Panc1 (cell line): ENCODE measurements at regions not wholly inside any gene's neighbourhood (a gene's known extent, or its start where the extent isn't known, plus 50 kb on each side); places are given as distances from the start of the nearest gene placed in this dataset.

ENCODE experiments used
- ATAC-seq: fragments of 200-7000 bp; cut with Tn5 transposase; 2 replicates; pipeline ENCODE4 v1.9.1; 2020; ENCODE audit warnings: mild to moderate bottlenecking, moderate library complexity
- BruUV-seq: library from RNA; stranded (reverse); fragments of 400-500 nt; replicated peaks from 2 replicates; lab custom pipeline; 2021; lab: Mats Ljungman, UMichigan
- CTCF ChIA-PET: fragments of 300-600 bp; sonication (Branson Sonifier 250); formaldehyde crosslinking; loops from one replicate; lab custom pipeline; 2022; ENCODE audit warnings: antibody characterized with exemption; lab: Charles Lee
- POLR2A ChIA-PET: fragments of 300-600 bp; sonication (Branson Sonifier 250); formaldehyde crosslinking; loops from one replicate; lab custom pipeline; 2022; ENCODE audit warnings: antibody characterized with exemption; lab: Charles Lee
- DNase-seq: peaks from one replicate; pipeline ENCODE4 v3.0.0-alpha.2; 2010; ENCODE audit warnings: low read depth, low spot score
- H3K27ac ChIP-seq: 2 replicates; pipeline ENCODE4 v1.5.1; 2011; ENCODE audit warnings: mild to moderate bottlenecking, low read length, inconsistent platforms
- H3K27me3 ChIP-seq: fragments of 200-500 bp; sonication (Bioruptor generic); 2 replicates; pipeline ENCODE4 v1.6.0; 2014; ENCODE audit warnings: low read length, inconsistent platforms; ENCODE audit not compliant: control insufficient read depth, insufficient read depth
- H3K36me3 ChIP-seq: fragments of 200-500 bp; sonication (Bioruptor generic); 2 replicates; pipeline ENCODE4 v1.5.1; 2014; ENCODE audit warnings: inconsistent platforms, mild to moderate bottlenecking, low read length, moderate library complexity; ENCODE audit not compliant: control insufficient read depth, insufficient read depth
- H3K4me1 ChIP-seq: 2 replicates; pipeline ENCODE4 v1.5.1; 2011; ENCODE audit warnings: inconsistent platforms, mild to moderate bottlenecking, low read length, moderate library complexity; ENCODE audit not compliant: control insufficient read depth, insufficient read depth
- H3K4me3 ChIP-seq, 2 experiments: 2 replicates each; pipeline ENCODE4 v1.5.1; 2011 to 2012; ENCODE audit warnings: low read depth in 2 of 2, low read length in 2 of 2, mild to moderate bottlenecking in 2 of 2, inconsistent platforms in 1 of 2, moderate library complexity in 1 of 2
- H3K9me3 ChIP-seq: fragments of 200-500 bp; sonication (Bioruptor generic); 2 replicates; pipeline ENCODE4 v1.5.1; 2014; ENCODE audit warnings: low read depth, mild to moderate bottlenecking, inconsistent platforms, low read length, moderate library complexity; ENCODE audit not compliant: control insufficient read depth, insufficient read depth
- POLR2AphosphoS5 ChIP-seq: IDR thresholded peaks from 2 replicates; pipeline ENCODE4 v1.6.1; 2012; ENCODE audit warnings: mild to moderate bottlenecking, low read depth, low read length, moderate library complexity
- SIN3A ChIP-seq: IDR thresholded peaks from 2 replicates; pipeline ENCODE4 v1.6.1; 2012; ENCODE audit warnings: low read depth, mild to moderate bottlenecking, low read length, moderate library complexity, borderline replicate concordance; ENCODE audit not compliant: insufficient read depth
- TCF7L2 ChIP-seq: IDR thresholded peaks from 2 replicates; pipeline ENCODE4 v1.6.1; 2011; ENCODE audit warnings: mild to moderate bottlenecking, low read depth, low read length, inconsistent platforms
- in situ Hi-C: cut with HindIII; loops from 2 replicates; pipeline ENCODE4 v1.10.0; 2016; ENCODE audit warnings: low sequenced_read_pairs, low pct_unique_long_range_greater_than_20kb
- intact Hi-C: fragments of 100-400 bp; cut with micrococcal nuclease; formaldehyde crosslinking; loops from one replicate; pipeline ENCODE4 v1.10.0; 2022; ENCODE audit not compliant: unreplicated experiment
- TF ChIP-seq, protein P1 (sequence below), 2 experiments: IDR thresholded peaks; 2 replicates each; pipeline ENCODE4 v1.6.1; 2011 to 2012; ENCODE audit warnings: low read depth in 2 of 2, control low read depth in 1 of 2, low read length in 1 of 2, mild to moderate bottlenecking in 1 of 2, moderate library complexity in 1 of 2; ENCODE audit not compliant: insufficient read depth in 1 of 2
- TF ChIP-seq, protein P2 (sequence below): fragments of 450-650 bp; IDR thresholded peaks from 2 replicates; pipeline ENCODE4 v1.5.1; 2017; ENCODE audit warnings: mild to moderate bottlenecking

DNA sequence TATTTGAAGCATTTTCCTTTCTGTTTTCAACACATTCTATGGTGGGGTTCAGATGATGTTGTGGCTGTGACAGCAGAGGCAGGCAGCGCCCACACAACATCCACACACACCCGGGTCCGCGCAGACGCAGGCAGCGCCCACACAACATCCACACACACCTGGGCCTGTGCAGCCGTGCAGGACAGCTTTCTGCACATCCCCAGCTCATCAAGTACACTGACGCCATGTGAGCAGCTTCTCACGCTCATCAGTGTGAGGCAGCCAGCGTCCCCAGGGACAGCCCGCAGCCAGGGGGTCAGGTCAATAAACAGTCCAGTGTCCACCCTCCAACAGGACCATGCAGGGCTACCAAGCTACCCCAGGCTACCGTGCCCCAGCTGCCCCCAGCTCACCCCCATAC, 272.8 kb upstream of the TCERG1L start:
- ChIA-PET CTCF (no interaction called here), POLR2A (no interaction called here)
- H3K9me3 ChIP-seq: no peaks in the 10 kb centered on the region
- TF ChIP-seq, protein P1, sequence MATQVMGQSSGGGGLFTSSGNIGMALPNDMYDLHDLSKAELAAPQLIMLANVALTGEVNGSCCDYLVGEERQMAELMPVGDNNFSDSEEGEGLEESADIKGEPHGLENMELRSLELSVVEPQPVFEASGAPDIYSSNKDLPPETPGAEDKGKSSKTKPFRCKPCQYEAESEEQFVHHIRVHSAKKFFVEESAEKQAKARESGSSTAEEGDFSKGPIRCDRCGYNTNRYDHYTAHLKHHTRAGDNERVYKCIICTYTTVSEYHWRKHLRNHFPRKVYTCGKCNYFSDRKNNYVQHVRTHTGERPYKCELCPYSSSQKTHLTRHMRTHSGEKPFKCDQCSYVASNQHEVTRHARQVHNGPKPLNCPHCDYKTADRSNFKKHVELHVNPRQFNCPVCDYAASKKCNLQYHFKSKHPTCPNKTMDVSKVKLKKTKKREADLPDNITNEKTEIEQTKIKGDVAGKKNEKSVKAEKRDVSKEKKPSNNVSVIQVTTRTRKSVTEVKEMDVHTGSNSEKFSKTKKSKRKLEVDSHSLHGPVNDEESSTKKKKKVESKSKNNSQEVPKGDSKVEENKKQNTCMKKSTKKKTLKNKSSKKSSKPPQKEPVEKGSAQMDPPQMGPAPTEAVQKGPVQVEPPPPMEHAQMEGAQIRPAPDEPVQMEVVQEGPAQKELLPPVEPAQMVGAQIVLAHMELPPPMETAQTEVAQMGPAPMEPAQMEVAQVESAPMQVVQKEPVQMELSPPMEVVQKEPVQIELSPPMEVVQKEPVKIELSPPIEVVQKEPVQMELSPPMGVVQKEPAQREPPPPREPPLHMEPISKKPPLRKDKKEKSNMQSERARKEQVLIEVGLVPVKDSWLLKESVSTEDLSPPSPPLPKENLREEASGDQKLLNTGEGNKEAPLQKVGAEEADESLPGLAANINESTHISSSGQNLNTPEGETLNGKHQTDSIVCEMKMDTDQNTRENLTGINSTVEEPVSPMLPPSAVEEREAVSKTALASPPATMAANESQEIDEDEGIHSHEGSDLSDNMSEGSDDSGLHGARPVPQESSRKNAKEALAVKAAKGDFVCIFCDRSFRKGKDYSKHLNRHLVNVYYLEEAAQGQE (IDR thresholded peaks at IDR 0.05; ENCODE audit: insufficient read depth in 1 of 2, low read depth in 2 of 2, low read length in 1 of 2): no peak
- TF ChIP-seq, protein P2, sequence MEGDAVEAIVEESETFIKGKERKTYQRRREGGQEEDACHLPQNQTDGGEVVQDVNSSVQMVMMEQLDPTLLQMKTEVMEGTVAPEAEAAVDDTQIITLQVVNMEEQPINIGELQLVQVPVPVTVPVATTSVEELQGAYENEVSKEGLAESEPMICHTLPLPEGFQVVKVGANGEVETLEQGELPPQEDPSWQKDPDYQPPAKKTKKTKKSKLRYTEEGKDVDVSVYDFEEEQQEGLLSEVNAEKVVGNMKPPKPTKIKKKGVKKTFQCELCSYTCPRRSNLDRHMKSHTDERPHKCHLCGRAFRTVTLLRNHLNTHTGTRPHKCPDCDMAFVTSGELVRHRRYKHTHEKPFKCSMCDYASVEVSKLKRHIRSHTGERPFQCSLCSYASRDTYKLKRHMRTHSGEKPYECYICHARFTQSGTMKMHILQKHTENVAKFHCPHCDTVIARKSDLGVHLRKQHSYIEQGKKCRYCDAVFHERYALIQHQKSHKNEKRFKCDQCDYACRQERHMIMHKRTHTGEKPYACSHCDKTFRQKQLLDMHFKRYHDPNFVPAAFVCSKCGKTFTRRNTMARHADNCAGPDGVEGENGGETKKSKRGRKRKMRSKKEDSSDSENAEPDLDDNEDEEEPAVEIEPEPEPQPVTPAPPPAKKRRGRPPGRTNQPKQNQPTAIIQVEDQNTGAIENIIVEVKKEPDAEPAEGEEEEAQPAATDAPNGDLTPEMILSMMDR: no peak
- TF ChIP-seq SIN3A: no peak
- no peak for TF ChIP-seq POLR2AphosphoS5
- intact Hi-C loops (no loop called here), in situ Hi-C loops (no loop called here)
- no peak for DNase-seq
- no peak overlapping the region for H3K27ac ChIP-seq
- BruUV-seq: no TSS peak
- ATAC-seq: no peak
- H3K36me3 ChIP-seq: no peaks in the 10 kb centered on the region
- no peaks in the 10 kb centered on the region for H3K4me1 ChIP-seq
- no peak overlapping the region for H3K4me3 ChIP-seq
- peaks cover 3% of the 10 kb centered on the region; the same call in 1 of the 2 replicates for H3K27me3 ChIP-seq

DNA sequence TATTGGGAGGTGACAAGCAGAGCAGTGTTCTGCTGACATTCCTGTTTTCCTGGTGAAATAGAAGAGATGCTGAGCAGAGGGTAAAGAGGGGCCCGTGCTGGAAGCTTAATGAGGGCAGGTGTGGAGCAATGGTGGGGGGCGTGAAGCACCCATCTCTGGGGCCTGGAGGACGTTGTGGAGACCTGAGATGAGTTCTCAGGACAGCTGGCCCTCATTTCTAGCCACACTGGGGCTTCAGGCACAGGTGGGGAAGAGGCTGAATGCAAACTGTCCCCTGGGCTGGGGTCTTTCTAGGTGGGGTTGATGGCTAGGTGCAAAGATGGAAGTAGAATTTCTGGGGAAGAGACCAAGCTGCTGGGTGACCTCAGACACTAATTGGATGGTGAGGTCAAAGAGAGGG, 274.2 kb upstream of the TCERG1L start:
- CTCF ChIA-PET: no interaction called here
- Histone ChIP-seq H3K27ac (no peak overlapping the region), H3K27me3 (peaks cover 3% of the 10 kb centered on the region; the same call in 1 of the 2 replicates), H3K36me3 (no peaks in the 10 kb centered on the region), H3K4me1 (no peaks in the 10 kb centered on the region), H3K9me3 (no peaks in the 10 kb centered on the region), H3K4me3 (no peak overlapping the region)
- intact Hi-C loops: no loop called here
- BruUV-seq: no TSS peak
- ATAC-seq (no peak), DNase-seq (no peak)
- POLR2A ChIA-PET: no interaction called here
- TF ChIP-seq, protein P2: no peak
- TF ChIP-seq POLR2AphosphoS5 (no peak), SIN3A (no peak), TCF7L2 (no peak)
- TF ChIP-seq, protein P1 (IDR thresholded peaks at IDR 0.05; ENCODE audit: insufficient read depth in 1 of 2, low read depth in 2 of 2, low read length in 1 of 2): no peak
- in situ Hi-C loops: no loop called here
